H9 (cell line): ENCODE measurements at regions not wholly inside any gene's neighbourhood (a gene's known extent, or its start where the extent isn't known, plus 50 kb on each side); places are given as distances from the start of the nearest gene placed in this dataset.

Experiments
- DNase-seq: peaks from one replicate; pipeline ENCODE4 v3.0.0-alpha.2; 2017
- H2AFZ ChIP-seq: one replicate; pipeline ENCODE4 v1.6.1; 2013; ENCODE audit warnings: mild to moderate bottlenecking, low read length, control low read depth, moderate library complexity
- H2AK5ac ChIP-seq: 2 replicates; pipeline ENCODE4 v1.6.1; 2013; ENCODE audit warnings: low read length, control low read depth, mixed read lengths; ENCODE audit not compliant: insufficient read length
- H2BK120ac ChIP-seq: one replicate; pipeline ENCODE4 v1.6.1; 2013; ENCODE audit warnings: low read depth, mild to moderate bottlenecking, low read length, control low read depth, inconsistent platforms; ENCODE audit not compliant: poor library complexity, severe bottlenecking
- H2BK12ac ChIP-seq: 2 replicates; pipeline ENCODE4 v1.6.1; 2013; ENCODE audit warnings: low read length, control low read depth, mixed read lengths, low read depth; ENCODE audit not compliant: insufficient read length
- H2BK15ac ChIP-seq: 2 replicates; pipeline ENCODE4 v1.6.1; 2013; ENCODE audit warnings: low read depth, low read length, control low read depth
- H2BK20ac ChIP-seq: one replicate; pipeline ENCODE4 v1.6.1; 2013; ENCODE audit warnings: low read depth, mild to moderate bottlenecking, low read length, control low read depth, inconsistent platforms; ENCODE audit not compliant: poor library complexity, severe bottlenecking
- H2BK5ac ChIP-seq: 2 replicates; pipeline ENCODE4 v1.6.1; 2013; ENCODE audit warnings: low read length, control low read depth, mixed read lengths; ENCODE audit not compliant: insufficient read length
- H3K14ac ChIP-seq: 2 replicates; pipeline ENCODE4 v1.6.1; 2013; ENCODE audit warnings: low read length, control low read depth; ENCODE audit not compliant: insufficient read depth
- H3K18ac ChIP-seq: 2 replicates; pipeline ENCODE4 v1.6.1; 2013; ENCODE audit warnings: low read depth, mild to moderate bottlenecking, mixed read lengths, low read length, control low read depth; ENCODE audit not compliant: insufficient read length
- H3K23ac ChIP-seq: 2 replicates; pipeline ENCODE4 v1.6.1; 2013; ENCODE audit warnings: low read length, control low read depth, mixed read lengths, low read depth; ENCODE audit not compliant: insufficient read length
- H3K23me2 ChIP-seq: 2 replicates; pipeline ENCODE4 v1.6.1; 2013; ENCODE audit warnings: low read depth, mild to moderate bottlenecking, mixed read lengths, low read length, control low read depth; ENCODE audit not compliant: insufficient read length, poor library complexity, severe bottlenecking
- H3K27ac ChIP-seq: 2 replicates; pipeline ENCODE4 v1.5.1; 2013; ENCODE audit warnings: low read length, control low read depth, mixed read lengths, low read depth; ENCODE audit not compliant: insufficient read length
- H3K27me3 ChIP-seq: 2 replicates; pipeline ENCODE4 v1.6.1; 2013; ENCODE audit warnings: low read length, control low read depth, inconsistent platforms; ENCODE audit not compliant: insufficient read depth
- H3K4ac ChIP-seq: 2 replicates; pipeline ENCODE4 v1.6.1; 2013; ENCODE audit warnings: low read depth, mild to moderate bottlenecking, control low read depth, inconsistent platforms, low read length, moderate library complexity
- H3K4me1 ChIP-seq: 2 replicates; pipeline ENCODE4 v1.6.1; 2013; ENCODE audit warnings: low read length, control low read depth, inconsistent platforms; ENCODE audit not compliant: insufficient read depth
- H3K4me2 ChIP-seq: 2 replicates; pipeline ENCODE4 v1.6.1; 2013; ENCODE audit warnings: low read length, control low read depth, mixed read lengths; ENCODE audit not compliant: insufficient read length, insufficient read depth
- H3K56ac ChIP-seq: 2 replicates; pipeline ENCODE4 v1.6.1; 2013; ENCODE audit warnings: low read depth, mild to moderate bottlenecking, mixed read lengths, low read length, control low read depth; ENCODE audit not compliant: insufficient read length
- H3K79me1 ChIP-seq: 2 replicates; pipeline ENCODE4 v1.6.1; 2013; ENCODE audit warnings: low read depth, mild to moderate bottlenecking, moderate library complexity, low read length, control low read depth, inconsistent platforms; ENCODE audit not compliant: insufficient read depth, poor library complexity, severe bottlenecking
- H3K79me2 ChIP-seq: 2 replicates; pipeline ENCODE4 v1.6.1; 2013; ENCODE audit warnings: low read length, control low read depth, inconsistent platforms; ENCODE audit not compliant: insufficient read depth
- H3K9ac ChIP-seq: 2 replicates; pipeline ENCODE4 v1.6.1; 2013; ENCODE audit warnings: low read length, control low read depth, mixed read lengths; ENCODE audit not compliant: insufficient read length; ENCODE audit errors: extremely low read depth
- H3K9me3 ChIP-seq: one replicate; pipeline ENCODE4 v1.6.1; 2013; ENCODE audit warnings: low read depth, low read length, inconsistent platforms; ENCODE audit not compliant: control insufficient read depth
- H3T11ph ChIP-seq: one replicate; pipeline ENCODE4 v1.6.1; 2013; ENCODE audit warnings: mild to moderate bottlenecking, low read length, control low read depth, inconsistent platforms
- H4K20me1 ChIP-seq: one replicate; pipeline ENCODE4 v1.6.1; 2013; ENCODE audit not compliant: control insufficient read depth, insufficient read length, insufficient read depth
- H4K5ac ChIP-seq: 2 replicates; pipeline ENCODE4 v1.6.1; 2013; ENCODE audit warnings: low read depth, mild to moderate bottlenecking, mixed read lengths, low read length, control low read depth; ENCODE audit not compliant: insufficient read length
- H4K8ac ChIP-seq: replicated peaks from 2 replicates; pipeline ENCODE4 v1.6.1; 2013; ENCODE audit warnings: low read length, control low read depth, mixed read lengths, low read depth; ENCODE audit not compliant: insufficient read length
- H4K91ac ChIP-seq: 2 replicates; pipeline ENCODE4 v1.6.1; 2013; ENCODE audit warnings: low read depth, mild to moderate bottlenecking, moderate library complexity, mixed read lengths, low read length, control low read depth; ENCODE audit not compliant: insufficient read length
- H3K27ac Mint-ChIP-seq, 3 experiments: 2 replicates in 2 of 3; 3 replicates in 1 of 3; pipeline ENCODE4 v1.8.0; 2020 to 2021; ENCODE audit warnings: mixed read lengths in 3 of 3, mild to moderate bottlenecking in 1 of 3, moderate library complexity in 1 of 3
- H3K27me3 Mint-ChIP-seq: 2 replicates; pipeline ENCODE4 v1.8.0; 2021; ENCODE audit warnings: low read depth, mild to moderate bottlenecking, moderate library complexity, mixed read lengths
- H3K36me3 Mint-ChIP-seq, 3 experiments: 2 replicates in 2 of 3; 3 replicates in 1 of 3; pipeline ENCODE4 v1.8.0; 2020 to 2021; ENCODE audit warnings: low read depth in 3 of 3, mixed read lengths in 3 of 3; ENCODE audit not compliant: insufficient read depth in 1 of 3
- H3K4me1 Mint-ChIP-seq, 2 experiments: 2 replicates each; pipeline ENCODE4 v1.8.0; 2020; ENCODE audit warnings: mixed read lengths in 2 of 2
- H3K4me3 Mint-ChIP-seq, 2 experiments: 2 replicates in 1 of 2; 3 replicates in 1 of 2; pipeline ENCODE4 v1.8.0; 2020 to 2021; ENCODE audit warnings: mild to moderate bottlenecking in 2 of 2, mixed read lengths in 2 of 2, moderate library complexity in 1 of 2
- H3K9me3 Mint-ChIP-seq, 2 experiments: 2 replicates in 1 of 2; 3 replicates in 1 of 2; pipeline ENCODE4 v1.8.0; 2020; ENCODE audit warnings: mild to moderate bottlenecking in 2 of 2, mixed read lengths in 2 of 2, moderate library complexity in 1 of 2
- WGBS: extraction: QIAGEN DNeasy Blood & Tissue Kit; methylation state at CpG from one replicate; pipeline ENCODE4 v1.1.7; 2013; ENCODE audit warnings: missing lambda C conversion rate, low lambda C conversion rate, mixed read lengths; ENCODE audit not compliant: insufficient read length; ENCODE audit errors: extremely low coverage; 5-methylcytosine and 5-hydroxymethylcytosine counted together
- TF ChIP-seq, protein P1 (sequence below): fragments of 200-600 bp; sonication (generic); conservative IDR thresholded peaks from 3 replicates; pipeline ENCODE4 v1.8.0; 2021; ENCODE audit warnings: antibody characterized with exemption, mild to moderate bottlenecking

- H2AK5ac ChIP-seq: no peak overlapping the region
- Mint-ChIP-seq H3K4me3 (no peak overlapping the region), H3K9me3 (peaks cover 3% of the 10 kb centered on the region in 2 experiments; a peak in 3 of 5 replicates), H3K36me3 (no peaks in the 10 kb centered on the region), H3K27me3 (no peaks in the 10 kb centered on the region; the same call in 1 of the 2 replicates), H3K27ac (no peak overlapping the region), H3K4me1 (peaks cover 6 to 15% of the 10 kb centered on the region in 2 experiments; a peak in 3 of 4 replicates)
- no peak overlapping the region for H2BK15ac ChIP-seq
- H4K20me1 ChIP-seq: no peaks in the 10 kb centered on the region
- H3K18ac ChIP-seq: no peak overlapping the region
- no peak overlapping the region for H3K9ac ChIP-seq
- no peaks in the 10 kb centered on the region for H3K79me2 ChIP-seq
- H2BK5ac ChIP-seq: no peak overlapping the region
- no peak overlapping the region for H3T11ph ChIP-seq
- H3K23ac ChIP-seq: no peak overlapping the region
- no peak overlapping the region for H2BK12ac ChIP-seq
- H4K91ac ChIP-seq: no peak overlapping the region
- H2BK20ac ChIP-seq: no peak overlapping the region
- H3K27me3 ChIP-seq: no peaks in the 10 kb centered on the region
- DNase-seq: no peak
- no peaks in the 10 kb centered on the region for H3K9me3 ChIP-seq
- no CpG with 5 or more reads among the region's 1 CpG for WGBS
- H4K8ac ChIP-seq: no peak overlapping the region
- no peak overlapping the region for H3K4ac ChIP-seq
- H2AFZ ChIP-seq: no peak overlapping the region
- no peaks in the 10 kb centered on the region for H3K79me1 ChIP-seq
- H3K23me2 ChIP-seq: no peaks in the 10 kb centered on the region
- no peaks in the 10 kb centered on the region for H3K4me1 ChIP-seq
- H4K5ac ChIP-seq: no peak overlapping the region
- H3K4me2 ChIP-seq: no peak overlapping the region
- H2BK120ac ChIP-seq: no peak overlapping the region
- TF ChIP-seq, protein P1, sequence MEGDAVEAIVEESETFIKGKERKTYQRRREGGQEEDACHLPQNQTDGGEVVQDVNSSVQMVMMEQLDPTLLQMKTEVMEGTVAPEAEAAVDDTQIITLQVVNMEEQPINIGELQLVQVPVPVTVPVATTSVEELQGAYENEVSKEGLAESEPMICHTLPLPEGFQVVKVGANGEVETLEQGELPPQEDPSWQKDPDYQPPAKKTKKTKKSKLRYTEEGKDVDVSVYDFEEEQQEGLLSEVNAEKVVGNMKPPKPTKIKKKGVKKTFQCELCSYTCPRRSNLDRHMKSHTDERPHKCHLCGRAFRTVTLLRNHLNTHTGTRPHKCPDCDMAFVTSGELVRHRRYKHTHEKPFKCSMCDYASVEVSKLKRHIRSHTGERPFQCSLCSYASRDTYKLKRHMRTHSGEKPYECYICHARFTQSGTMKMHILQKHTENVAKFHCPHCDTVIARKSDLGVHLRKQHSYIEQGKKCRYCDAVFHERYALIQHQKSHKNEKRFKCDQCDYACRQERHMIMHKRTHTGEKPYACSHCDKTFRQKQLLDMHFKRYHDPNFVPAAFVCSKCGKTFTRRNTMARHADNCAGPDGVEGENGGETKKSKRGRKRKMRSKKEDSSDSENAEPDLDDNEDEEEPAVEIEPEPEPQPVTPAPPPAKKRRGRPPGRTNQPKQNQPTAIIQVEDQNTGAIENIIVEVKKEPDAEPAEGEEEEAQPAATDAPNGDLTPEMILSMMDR: no peak
- H3K56ac ChIP-seq: no peak overlapping the region
- no peak overlapping the region for H3K27ac ChIP-seq
- H3K14ac ChIP-seq: no peak overlapping the region
Measured at GRCh38 chr6:51028276-51028675, 209.6 kb downstream of the TFAP2B start.
